GM23338 (cell line): ENCODE measurements at regions not wholly inside any gene's neighbourhood (a gene's known extent, or its start where the extent isn't known, plus 50 kb on each side); places are given as distances from the start of the nearest gene placed in this dataset.

Experiments
- ATAC-seq: fragments of 200-7000 bp; cut with Tn5 transposase; 3 replicates; pipeline ENCODE4 v1.9.1; 2020
- DNase-seq: peaks from one replicate; pipeline ENCODE4 v3.0.0-alpha.2; 2015; ENCODE audit warnings: low spot score
- H2AFZ ChIP-seq: fragments of 200-600 bp; sonication (generic); 2 replicates; pipeline ENCODE4 v1.8.0; 2016; ENCODE audit warnings: antibody characterized with exemption, mild to moderate bottlenecking, moderate library complexity
- H3F3A ChIP-seq: fragments of 200-600 bp; sonication (generic); replicated peaks from 2 replicates; pipeline ENCODE4 v1.8.0; 2017; ENCODE audit warnings: antibody characterized with exemption, mixed run types, low read depth
- H3K27ac ChIP-seq: fragments of 200-600 bp; sonication (generic); 2 replicates; pipeline ENCODE4 v1.6.1; 2016; ENCODE audit warnings: low read depth
- H3K27me3 ChIP-seq: fragments of 200-600 bp; sonication (generic); 2 replicates; pipeline ENCODE4 v1.8.0; 2016; ENCODE audit warnings: mild to moderate bottlenecking, mixed run types, moderate library complexity; ENCODE audit not compliant: insufficient read depth
- H3K36me3 ChIP-seq: fragments of 200-600 bp; sonication (generic); 2 replicates; pipeline ENCODE4 v1.8.0; 2016; ENCODE audit warnings: mild to moderate bottlenecking; ENCODE audit not compliant: insufficient read depth
- H3K4me1 ChIP-seq: fragments of 200-600 bp; sonication (generic); 2 replicates; pipeline ENCODE4 v1.8.0; 2016; ENCODE audit warnings: mild to moderate bottlenecking, moderate library complexity; ENCODE audit not compliant: insufficient read depth
- H3K4me2 ChIP-seq: fragments of 200-600 bp; sonication (generic); 2 replicates; pipeline ENCODE4 v1.7.1; 2017; ENCODE audit warnings: mixed run types
- H3K4me3 ChIP-seq: fragments of 200-600 bp; sonication (generic); 2 replicates; pipeline ENCODE4 v1.6.1; 2016; ENCODE audit warnings: mixed run types
- H3K79me2 ChIP-seq: fragments of 200-600 bp; sonication (generic); replicated peaks from 2 replicates; pipeline ENCODE4 v1.8.0; 2017; ENCODE audit warnings: mild to moderate bottlenecking; ENCODE audit not compliant: insufficient read depth
- H3K9me2 ChIP-seq: fragments of 200-600 bp; sonication (generic); 2 replicates; pipeline ENCODE4 v1.8.0; 2017; ENCODE audit not compliant: insufficient read depth
- H4K20me1 ChIP-seq: fragments of 200-600 bp; sonication (generic); replicated peaks from 2 replicates; pipeline ENCODE4 v1.8.0; 2017; ENCODE audit warnings: mild to moderate bottlenecking; ENCODE audit not compliant: insufficient read depth
- H3K27ac Mint-ChIP-seq: 2 replicates; pipeline ENCODE4 v1.8.0; 2020; ENCODE audit warnings: inconsistent platforms, mild to moderate bottlenecking, moderate library complexity, mixed read lengths
- H3K27me3 Mint-ChIP-seq: 3 replicates; pipeline ENCODE4 v1.8.0; 2022; ENCODE audit warnings: low read depth, mild to moderate bottlenecking, moderate library complexity, mixed read lengths, inconsistent platforms; ENCODE audit not compliant: insufficient read depth, poor library complexity
- H3K36me3 Mint-ChIP-seq: 3 replicates; pipeline ENCODE4 v1.8.0; 2021; ENCODE audit warnings: low read depth, mild to moderate bottlenecking, inconsistent platforms, moderate library complexity, mixed read lengths
- H3K4me1 Mint-ChIP-seq: 3 replicates; pipeline ENCODE4 v1.8.0; 2020; ENCODE audit warnings: mild to moderate bottlenecking, inconsistent platforms, mixed read lengths
- H3K4me3 Mint-ChIP-seq: 3 replicates; pipeline ENCODE4 v1.8.0; 2021; ENCODE audit warnings: moderate library complexity, mild to moderate bottlenecking, inconsistent platforms, mixed read lengths
- H3K9me3 Mint-ChIP-seq: 3 replicates; pipeline ENCODE4 v1.8.0; 2020; ENCODE audit warnings: moderate library complexity, mild to moderate bottlenecking, inconsistent platforms, mixed read lengths
- CREB1 ChIP-seq: fragments of 250-450 bp; sonication (Bioruptor Pico); IDR thresholded peaks from 2 replicates; pipeline ENCODE4 v1.5.0; 2020; ENCODE audit warnings: low read depth, mild to moderate bottlenecking, moderate library complexity
- EZH2 ChIP-seq: fragments of 200-600 bp; sonication (generic); IDR thresholded peaks from one replicate; pipeline ENCODE4 v1.8.0; 2017; ENCODE audit warnings: antibody characterized with exemption, mild to moderate bottlenecking, low read depth; ENCODE audit not compliant: unreplicated experiment
- EZH2phosphoT487 ChIP-seq: fragments of 200-600 bp; sonication (generic); IDR thresholded peaks from one replicate; pipeline ENCODE4 v1.8.1; 2018; ENCODE audit warnings: antibody characterized with exemption; ENCODE audit not compliant: unreplicated experiment
- JUNB ChIP-seq: IDR thresholded peaks from one replicate; pipeline ENCODE4 v1.6.1; 2016; ENCODE audit warnings: antibody characterized with exemption; ENCODE audit not compliant: unreplicated experiment
- NANOG ChIP-seq: IDR thresholded peaks from 2 replicates; pipeline ENCODE4 v1.6.1; 2016; ENCODE audit warnings: antibody characterized with exemption, borderline replicate concordance
- POLR2AphosphoS5 ChIP-seq: IDR thresholded peaks from 2 replicates; pipeline ENCODE4 v1.6.1; 2016; ENCODE audit warnings: antibody characterized with exemption, low read depth
- STAT1 ChIP-seq: IDR thresholded peaks from one replicate; pipeline ENCODE4 v1.6.1; 2016; ENCODE audit warnings: antibody characterized with exemption; ENCODE audit not compliant: unreplicated experiment
- ZNF114 ChIP-seq: fragments of 250-450 bp; sonication (Bioruptor Pico); IDR thresholded peaks from 2 replicates; pipeline ENCODE4 v1.5.0; 2020; ENCODE audit warnings: mild to moderate bottlenecking, moderate library complexity
- ZNF331 ChIP-seq: fragments of 250-450 bp; sonication (Bioruptor Pico); IDR thresholded peaks from 2 replicates; pipeline ENCODE4 v1.5.0; 2020; ENCODE audit warnings: low read depth, mild to moderate bottlenecking, moderate library complexity
- TF ChIP-seq, protein P1 (sequence below): IDR thresholded peaks from 2 replicates; pipeline ENCODE4 v1.6.1; 2016; ENCODE audit warnings: antibody characterized with exemption
- TF ChIP-seq, protein P2 (sequence below), 2 experiments: fragments of 200-600 bp in 1 of 2; sonication (generic) in 1 of 2; conservative IDR thresholded peaks; 2 replicates each; pipeline versions ENCODE4 v1.5.1 to v1.6.1; 2016 to 2017; ENCODE audit warnings: antibody characterized with exemption in 2 of 2, low read depth in 2 of 2, mild to moderate bottlenecking in 2 of 2, moderate library complexity in 1 of 2
- TF ChIP-seq, protein P3 (sequence below): IDR thresholded peaks from one replicate; pipeline ENCODE4 v1.6.1; 2018; ENCODE audit warnings: antibody characterized with exemption; ENCODE audit not compliant: unreplicated experiment
- TF ChIP-seq, protein P4 (sequence below): fragments of 250-450 bp; sonication (Bioruptor Pico); IDR thresholded peaks from 2 replicates; pipeline ENCODE4 v1.5.0; 2020; ENCODE audit warnings: mild to moderate bottlenecking, moderate library complexity

DNA sequence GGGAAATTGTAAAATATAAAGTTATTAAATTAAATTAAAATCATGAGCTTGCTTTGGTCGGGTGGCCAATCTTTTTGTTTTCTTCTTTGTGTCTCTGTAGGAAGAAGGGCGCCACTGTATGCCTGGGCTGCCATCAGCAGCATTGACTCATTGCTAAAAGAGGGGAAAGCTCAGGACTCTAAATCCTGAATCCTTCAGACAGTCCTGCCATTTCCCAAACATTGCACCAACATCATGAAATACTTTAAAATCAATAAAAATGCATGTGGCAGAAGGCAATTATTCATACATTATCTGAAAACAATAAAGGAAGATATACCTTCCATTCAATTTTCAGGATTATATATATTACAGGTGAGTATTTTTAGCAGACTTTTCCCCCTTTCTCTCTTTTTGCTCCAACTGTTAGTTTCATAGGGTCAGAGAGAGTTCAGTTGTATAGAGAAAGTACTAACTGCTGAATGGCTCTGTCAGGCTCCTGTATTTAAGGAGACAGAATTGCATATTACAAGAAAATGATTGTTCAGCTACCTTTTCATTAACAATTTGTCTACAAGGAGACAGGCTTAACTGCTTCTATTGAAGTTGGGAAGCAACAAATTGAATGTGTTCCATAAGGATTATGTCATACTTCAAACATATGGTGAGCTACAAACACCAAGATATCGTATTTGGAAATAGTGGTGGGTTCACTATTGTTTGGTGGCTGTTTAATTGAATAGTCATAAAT, 95.7 kb downstream of the ATPSCKMT start:
- H2AFZ ChIP-seq, result no peak overlapping the region

More for the DNA sequence above, 95.7 kb downstream of the ATPSCKMT start:
- H4K20me1 ChIP-seq, result no peaks in the 10 kb centered on the region
- H3K4me2 ChIP-seq, result no peak overlapping the region
- Mint-ChIP-seq H3K4me3 (no peak overlapping the region), H3K4me1 (peaks cover 27% of the 10 kb centered on the region), H3K27me3 (no peaks in the 10 kb centered on the region), H3K27ac (no peak overlapping the region), H3K9me3 (no peaks in the 10 kb centered on the region), H3K36me3 (no peaks in the 10 kb centered on the region)
- ATAC-seq (no peak), DNase-seq (no peak)
- H3K27me3 ChIP-seq, result no peaks in the 10 kb centered on the region
- TF ChIP-seq, protein P1, sequence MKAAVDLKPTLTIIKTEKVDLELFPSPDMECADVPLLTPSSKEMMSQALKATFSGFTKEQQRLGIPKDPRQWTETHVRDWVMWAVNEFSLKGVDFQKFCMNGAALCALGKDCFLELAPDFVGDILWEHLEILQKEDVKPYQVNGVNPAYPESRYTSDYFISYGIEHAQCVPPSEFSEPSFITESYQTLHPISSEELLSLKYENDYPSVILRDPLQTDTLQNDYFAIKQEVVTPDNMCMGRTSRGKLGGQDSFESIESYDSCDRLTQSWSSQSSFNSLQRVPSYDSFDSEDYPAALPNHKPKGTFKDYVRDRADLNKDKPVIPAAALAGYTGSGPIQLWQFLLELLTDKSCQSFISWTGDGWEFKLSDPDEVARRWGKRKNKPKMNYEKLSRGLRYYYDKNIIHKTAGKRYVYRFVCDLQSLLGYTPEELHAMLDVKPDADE, result no peak
- no peak for TF ChIP-seq NANOG
- no peak for TF ChIP-seq ZNF331
- no peak for TF ChIP-seq JUNB
- TF ChIP-seq, protein P2, sequence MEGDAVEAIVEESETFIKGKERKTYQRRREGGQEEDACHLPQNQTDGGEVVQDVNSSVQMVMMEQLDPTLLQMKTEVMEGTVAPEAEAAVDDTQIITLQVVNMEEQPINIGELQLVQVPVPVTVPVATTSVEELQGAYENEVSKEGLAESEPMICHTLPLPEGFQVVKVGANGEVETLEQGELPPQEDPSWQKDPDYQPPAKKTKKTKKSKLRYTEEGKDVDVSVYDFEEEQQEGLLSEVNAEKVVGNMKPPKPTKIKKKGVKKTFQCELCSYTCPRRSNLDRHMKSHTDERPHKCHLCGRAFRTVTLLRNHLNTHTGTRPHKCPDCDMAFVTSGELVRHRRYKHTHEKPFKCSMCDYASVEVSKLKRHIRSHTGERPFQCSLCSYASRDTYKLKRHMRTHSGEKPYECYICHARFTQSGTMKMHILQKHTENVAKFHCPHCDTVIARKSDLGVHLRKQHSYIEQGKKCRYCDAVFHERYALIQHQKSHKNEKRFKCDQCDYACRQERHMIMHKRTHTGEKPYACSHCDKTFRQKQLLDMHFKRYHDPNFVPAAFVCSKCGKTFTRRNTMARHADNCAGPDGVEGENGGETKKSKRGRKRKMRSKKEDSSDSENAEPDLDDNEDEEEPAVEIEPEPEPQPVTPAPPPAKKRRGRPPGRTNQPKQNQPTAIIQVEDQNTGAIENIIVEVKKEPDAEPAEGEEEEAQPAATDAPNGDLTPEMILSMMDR (conservative IDR thresholded peaks at IDR 0.05; ENCODE audit: low read depth in 2 of 2), result no peak
- TF ChIP-seq ZNF114 (CRISPR knock-in tag), result no peak
- no peak for TF ChIP-seq STAT1
- TF ChIP-seq EZH2phosphoT487, result no peak
- no peak for TF ChIP-seq CREB1
- TF ChIP-seq EZH2, result no peak
- no peak for TF ChIP-seq POLR2AphosphoS5
- TF ChIP-seq, protein P3, sequence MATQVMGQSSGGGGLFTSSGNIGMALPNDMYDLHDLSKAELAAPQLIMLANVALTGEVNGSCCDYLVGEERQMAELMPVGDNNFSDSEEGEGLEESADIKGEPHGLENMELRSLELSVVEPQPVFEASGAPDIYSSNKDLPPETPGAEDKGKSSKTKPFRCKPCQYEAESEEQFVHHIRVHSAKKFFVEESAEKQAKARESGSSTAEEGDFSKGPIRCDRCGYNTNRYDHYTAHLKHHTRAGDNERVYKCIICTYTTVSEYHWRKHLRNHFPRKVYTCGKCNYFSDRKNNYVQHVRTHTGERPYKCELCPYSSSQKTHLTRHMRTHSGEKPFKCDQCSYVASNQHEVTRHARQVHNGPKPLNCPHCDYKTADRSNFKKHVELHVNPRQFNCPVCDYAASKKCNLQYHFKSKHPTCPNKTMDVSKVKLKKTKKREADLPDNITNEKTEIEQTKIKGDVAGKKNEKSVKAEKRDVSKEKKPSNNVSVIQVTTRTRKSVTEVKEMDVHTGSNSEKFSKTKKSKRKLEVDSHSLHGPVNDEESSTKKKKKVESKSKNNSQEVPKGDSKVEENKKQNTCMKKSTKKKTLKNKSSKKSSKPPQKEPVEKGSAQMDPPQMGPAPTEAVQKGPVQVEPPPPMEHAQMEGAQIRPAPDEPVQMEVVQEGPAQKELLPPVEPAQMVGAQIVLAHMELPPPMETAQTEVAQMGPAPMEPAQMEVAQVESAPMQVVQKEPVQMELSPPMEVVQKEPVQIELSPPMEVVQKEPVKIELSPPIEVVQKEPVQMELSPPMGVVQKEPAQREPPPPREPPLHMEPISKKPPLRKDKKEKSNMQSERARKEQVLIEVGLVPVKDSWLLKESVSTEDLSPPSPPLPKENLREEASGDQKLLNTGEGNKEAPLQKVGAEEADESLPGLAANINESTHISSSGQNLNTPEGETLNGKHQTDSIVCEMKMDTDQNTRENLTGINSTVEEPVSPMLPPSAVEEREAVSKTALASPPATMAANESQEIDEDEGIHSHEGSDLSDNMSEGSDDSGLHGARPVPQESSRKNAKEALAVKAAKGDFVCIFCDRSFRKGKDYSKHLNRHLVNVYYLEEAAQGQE, result no peak
- TF ChIP-seq, protein P4, sequence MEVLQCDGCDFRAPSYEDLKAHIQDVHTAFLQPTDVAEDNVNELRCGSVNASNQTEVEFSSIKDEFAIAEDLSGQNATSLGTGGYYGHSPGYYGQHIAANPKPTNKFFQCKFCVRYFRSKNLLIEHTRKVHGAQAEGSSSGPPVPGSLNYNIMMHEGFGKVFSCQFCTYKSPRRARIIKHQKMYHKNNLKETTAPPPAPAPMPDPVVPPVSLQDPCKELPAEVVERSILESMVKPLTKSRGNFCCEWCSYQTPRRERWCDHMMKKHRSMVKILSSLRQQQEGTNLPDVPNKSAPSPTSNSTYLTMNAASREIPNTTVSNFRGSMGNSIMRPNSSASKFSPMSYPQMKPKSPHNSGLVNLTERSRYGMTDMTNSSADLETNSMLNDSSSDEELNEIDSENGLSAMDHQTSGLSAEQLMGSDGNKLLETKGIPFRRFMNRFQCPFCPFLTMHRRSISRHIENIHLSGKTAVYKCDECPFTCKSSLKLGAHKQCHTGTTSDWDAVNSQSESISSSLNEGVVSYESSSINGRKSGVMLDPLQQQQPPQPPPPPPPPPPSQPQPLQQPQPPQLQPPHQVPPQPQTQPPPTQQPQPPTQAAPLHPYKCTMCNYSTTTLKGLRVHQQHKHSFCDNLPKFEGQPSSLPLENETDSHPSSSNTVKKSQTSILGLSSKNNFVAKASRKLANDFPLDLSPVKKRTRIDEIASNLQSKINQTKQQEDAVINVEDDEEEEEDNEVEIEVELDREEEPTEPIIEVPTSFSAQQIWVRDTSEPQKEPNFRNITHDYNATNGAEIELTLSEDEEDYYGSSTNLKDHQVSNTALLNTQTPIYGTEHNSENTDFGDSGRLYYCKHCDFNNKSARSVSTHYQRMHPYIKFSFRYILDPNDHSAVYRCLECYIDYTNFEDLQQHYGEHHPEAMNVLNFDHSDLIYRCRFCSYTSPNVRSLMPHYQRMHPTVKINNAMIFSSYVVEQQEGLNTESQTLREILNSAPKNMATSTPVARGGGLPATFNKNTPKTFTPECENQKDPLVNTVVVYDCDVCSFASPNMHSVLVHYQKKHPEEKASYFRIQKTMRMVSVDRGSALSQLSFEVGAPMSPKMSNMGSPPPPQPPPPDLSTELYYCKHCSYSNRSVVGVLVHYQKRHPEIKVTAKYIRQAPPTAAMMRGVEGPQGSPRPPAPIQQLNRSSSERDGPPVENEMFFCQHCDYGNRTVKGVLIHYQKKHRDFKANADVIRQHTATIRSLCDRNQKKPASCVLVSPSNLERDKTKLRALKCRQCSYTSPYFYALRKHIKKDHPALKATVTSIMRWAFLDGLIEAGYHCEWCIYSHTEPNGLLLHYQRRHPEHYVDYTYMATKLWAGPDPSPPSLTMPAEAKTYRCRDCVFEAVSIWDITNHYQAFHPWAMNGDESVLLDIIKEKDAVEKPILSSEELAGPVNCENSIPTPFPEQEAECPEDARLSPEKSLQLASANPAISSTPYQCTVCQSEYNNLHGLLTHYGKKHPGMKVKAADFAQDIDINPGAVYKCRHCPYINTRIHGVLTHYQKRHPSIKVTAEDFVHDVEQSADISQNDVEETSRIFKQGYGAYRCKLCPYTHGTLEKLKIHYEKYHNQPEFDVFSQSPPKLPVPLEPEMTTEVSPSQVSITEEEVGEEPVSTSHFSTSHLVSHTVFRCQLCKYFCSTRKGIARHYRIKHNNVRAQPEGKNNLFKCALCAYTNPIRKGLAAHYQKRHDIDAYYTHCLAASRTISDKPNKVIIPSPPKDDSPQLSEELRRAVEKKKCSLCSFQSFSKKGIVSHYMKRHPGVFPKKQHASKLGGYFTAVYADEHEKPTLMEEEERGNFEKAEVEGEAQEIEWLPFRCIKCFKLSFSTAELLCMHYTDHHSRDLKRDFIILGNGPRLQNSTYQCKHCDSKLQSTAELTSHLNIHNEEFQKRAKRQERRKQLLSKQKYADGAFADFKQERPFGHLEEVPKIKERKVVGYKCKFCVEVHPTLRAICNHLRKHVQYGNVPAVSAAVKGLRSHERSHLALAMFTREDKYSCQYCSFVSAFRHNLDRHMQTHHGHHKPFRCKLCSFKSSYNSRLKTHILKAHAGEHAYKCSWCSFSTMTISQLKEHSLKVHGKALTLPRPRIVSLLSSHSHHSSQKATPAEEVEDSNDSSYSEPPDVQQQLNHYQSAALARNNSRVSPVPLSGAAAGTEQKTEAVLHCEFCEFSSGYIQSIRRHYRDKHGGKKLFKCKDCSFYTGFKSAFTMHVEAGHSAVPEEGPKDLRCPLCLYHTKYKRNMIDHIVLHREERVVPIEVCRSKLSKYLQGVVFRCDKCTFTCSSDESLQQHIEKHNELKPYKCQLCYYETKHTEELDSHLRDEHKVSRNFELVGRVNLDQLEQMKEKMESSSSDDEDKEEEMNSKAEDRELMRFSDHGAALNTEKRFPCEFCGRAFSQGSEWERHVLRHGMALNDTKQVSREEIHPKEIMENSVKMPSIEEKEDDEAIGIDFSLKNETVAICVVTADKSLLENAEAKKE, result no peak
- no peaks in the 10 kb centered on the region for H3K79me2 ChIP-seq
- no peaks in the 10 kb centered on the region for H3F3A ChIP-seq
- H3K4me3 ChIP-seq, result no peak overlapping the region
- H3K9me2 ChIP-seq, result 0 out of 2 replicates have a peak, but pooled peaks cover 6% of the 10 kb centered on the region
- H3K4me1 ChIP-seq, result peaks cover 23% of the 10 kb centered on the region
- H3K36me3 ChIP-seq, result no peaks in the 10 kb centered on the region
- H3K27ac ChIP-seq, result no peak overlapping the region
